H9 (cell line): ENCODE measurements at regions not wholly inside any gene's neighbourhood (a gene's known extent, or its start where the extent isn't known, plus 50 kb on each side); places are given as distances from the start of the nearest gene placed in this dataset.

ENCODE experiments used
- DNase-seq: peaks from one replicate; pipeline ENCODE4 v3.0.0-alpha.2; 2017
- H2AFZ ChIP-seq: one replicate; pipeline ENCODE4 v1.6.1; 2013; ENCODE audit warnings: mild to moderate bottlenecking, low read length, control low read depth, moderate library complexity
- H2AK5ac ChIP-seq: 2 replicates; pipeline ENCODE4 v1.6.1; 2013; ENCODE audit warnings: low read length, control low read depth, mixed read lengths; ENCODE audit not compliant: insufficient read length
- H2BK120ac ChIP-seq: one replicate; pipeline ENCODE4 v1.6.1; 2013; ENCODE audit warnings: low read depth, mild to moderate bottlenecking, low read length, control low read depth, inconsistent platforms; ENCODE audit not compliant: poor library complexity, severe bottlenecking
- H2BK12ac ChIP-seq: 2 replicates; pipeline ENCODE4 v1.6.1; 2013; ENCODE audit warnings: low read length, control low read depth, mixed read lengths, low read depth; ENCODE audit not compliant: insufficient read length
- H2BK15ac ChIP-seq: 2 replicates; pipeline ENCODE4 v1.6.1; 2013; ENCODE audit warnings: low read depth, low read length, control low read depth
- H2BK20ac ChIP-seq: one replicate; pipeline ENCODE4 v1.6.1; 2013; ENCODE audit warnings: low read depth, mild to moderate bottlenecking, low read length, control low read depth, inconsistent platforms; ENCODE audit not compliant: poor library complexity, severe bottlenecking
- H2BK5ac ChIP-seq: 2 replicates; pipeline ENCODE4 v1.6.1; 2013; ENCODE audit warnings: low read length, control low read depth, mixed read lengths; ENCODE audit not compliant: insufficient read length
- H3K14ac ChIP-seq: 2 replicates; pipeline ENCODE4 v1.6.1; 2013; ENCODE audit warnings: low read length, control low read depth; ENCODE audit not compliant: insufficient read depth
- H3K18ac ChIP-seq: 2 replicates; pipeline ENCODE4 v1.6.1; 2013; ENCODE audit warnings: low read depth, mild to moderate bottlenecking, mixed read lengths, low read length, control low read depth; ENCODE audit not compliant: insufficient read length
- H3K23ac ChIP-seq: 2 replicates; pipeline ENCODE4 v1.6.1; 2013; ENCODE audit warnings: low read length, control low read depth, mixed read lengths, low read depth; ENCODE audit not compliant: insufficient read length
- H3K23me2 ChIP-seq: 2 replicates; pipeline ENCODE4 v1.6.1; 2013; ENCODE audit warnings: low read depth, mild to moderate bottlenecking, mixed read lengths, low read length, control low read depth; ENCODE audit not compliant: insufficient read length, poor library complexity, severe bottlenecking
- H3K27ac ChIP-seq: 2 replicates; pipeline ENCODE4 v1.5.1; 2013; ENCODE audit warnings: low read length, control low read depth, mixed read lengths, low read depth; ENCODE audit not compliant: insufficient read length
- H3K27me3 ChIP-seq: 2 replicates; pipeline ENCODE4 v1.6.1; 2013; ENCODE audit warnings: low read length, control low read depth, inconsistent platforms; ENCODE audit not compliant: insufficient read depth
- H3K4ac ChIP-seq: 2 replicates; pipeline ENCODE4 v1.6.1; 2013; ENCODE audit warnings: low read depth, mild to moderate bottlenecking, control low read depth, inconsistent platforms, low read length, moderate library complexity
- H3K4me1 ChIP-seq: 2 replicates; pipeline ENCODE4 v1.6.1; 2013; ENCODE audit warnings: low read length, control low read depth, inconsistent platforms; ENCODE audit not compliant: insufficient read depth
- H3K4me2 ChIP-seq: 2 replicates; pipeline ENCODE4 v1.6.1; 2013; ENCODE audit warnings: low read length, control low read depth, mixed read lengths; ENCODE audit not compliant: insufficient read length, insufficient read depth
- H3K56ac ChIP-seq: 2 replicates; pipeline ENCODE4 v1.6.1; 2013; ENCODE audit warnings: low read depth, mild to moderate bottlenecking, mixed read lengths, low read length, control low read depth; ENCODE audit not compliant: insufficient read length
- H3K79me1 ChIP-seq: 2 replicates; pipeline ENCODE4 v1.6.1; 2013; ENCODE audit warnings: low read depth, mild to moderate bottlenecking, moderate library complexity, low read length, control low read depth, inconsistent platforms; ENCODE audit not compliant: insufficient read depth, poor library complexity, severe bottlenecking
- H3K79me2 ChIP-seq: 2 replicates; pipeline ENCODE4 v1.6.1; 2013; ENCODE audit warnings: low read length, control low read depth, inconsistent platforms; ENCODE audit not compliant: insufficient read depth
- H3K9ac ChIP-seq: 2 replicates; pipeline ENCODE4 v1.6.1; 2013; ENCODE audit warnings: low read length, control low read depth, mixed read lengths; ENCODE audit not compliant: insufficient read length; ENCODE audit errors: extremely low read depth
- H3K9me3 ChIP-seq: one replicate; pipeline ENCODE4 v1.6.1; 2013; ENCODE audit warnings: low read depth, low read length, inconsistent platforms; ENCODE audit not compliant: control insufficient read depth
- H3T11ph ChIP-seq: one replicate; pipeline ENCODE4 v1.6.1; 2013; ENCODE audit warnings: mild to moderate bottlenecking, low read length, control low read depth, inconsistent platforms
- H4K20me1 ChIP-seq: one replicate; pipeline ENCODE4 v1.6.1; 2013; ENCODE audit not compliant: control insufficient read depth, insufficient read length, insufficient read depth
- H4K5ac ChIP-seq: 2 replicates; pipeline ENCODE4 v1.6.1; 2013; ENCODE audit warnings: low read depth, mild to moderate bottlenecking, mixed read lengths, low read length, control low read depth; ENCODE audit not compliant: insufficient read length
- H4K8ac ChIP-seq: replicated peaks from 2 replicates; pipeline ENCODE4 v1.6.1; 2013; ENCODE audit warnings: low read length, control low read depth, mixed read lengths, low read depth; ENCODE audit not compliant: insufficient read length
- H4K91ac ChIP-seq: 2 replicates; pipeline ENCODE4 v1.6.1; 2013; ENCODE audit warnings: low read depth, mild to moderate bottlenecking, moderate library complexity, mixed read lengths, low read length, control low read depth; ENCODE audit not compliant: insufficient read length
- H3K27ac Mint-ChIP-seq, 3 experiments: 2 replicates in 2 of 3; 3 replicates in 1 of 3; pipeline ENCODE4 v1.8.0; 2020 to 2021; ENCODE audit warnings: mixed read lengths in 3 of 3, mild to moderate bottlenecking in 1 of 3, moderate library complexity in 1 of 3
- H3K27me3 Mint-ChIP-seq: 2 replicates; pipeline ENCODE4 v1.8.0; 2021; ENCODE audit warnings: low read depth, mild to moderate bottlenecking, moderate library complexity, mixed read lengths
- H3K36me3 Mint-ChIP-seq, 3 experiments: 2 replicates in 2 of 3; 3 replicates in 1 of 3; pipeline ENCODE4 v1.8.0; 2020 to 2021; ENCODE audit warnings: low read depth in 3 of 3, mixed read lengths in 3 of 3; ENCODE audit not compliant: insufficient read depth in 1 of 3
- H3K4me1 Mint-ChIP-seq, 2 experiments: 2 replicates each; pipeline ENCODE4 v1.8.0; 2020; ENCODE audit warnings: mixed read lengths in 2 of 2
- H3K4me3 Mint-ChIP-seq, 2 experiments: 2 replicates in 1 of 2; 3 replicates in 1 of 2; pipeline ENCODE4 v1.8.0; 2020 to 2021; ENCODE audit warnings: mild to moderate bottlenecking in 2 of 2, mixed read lengths in 2 of 2, moderate library complexity in 1 of 2
- H3K9me3 Mint-ChIP-seq, 2 experiments: 2 replicates in 1 of 2; 3 replicates in 1 of 2; pipeline ENCODE4 v1.8.0; 2020; ENCODE audit warnings: mild to moderate bottlenecking in 2 of 2, mixed read lengths in 2 of 2, moderate library complexity in 1 of 2
- WGBS: extraction: QIAGEN DNeasy Blood & Tissue Kit; methylation state at CpG from one replicate; pipeline ENCODE4 v1.1.7; 2013; ENCODE audit warnings: missing lambda C conversion rate, low lambda C conversion rate, mixed read lengths; ENCODE audit not compliant: insufficient read length; ENCODE audit errors: extremely low coverage; 5-methylcytosine and 5-hydroxymethylcytosine counted together
- TF ChIP-seq, protein P1 (sequence below): fragments of 200-600 bp; sonication (generic); conservative IDR thresholded peaks from 3 replicates; pipeline ENCODE4 v1.8.0; 2021; ENCODE audit warnings: antibody characterized with exemption, mild to moderate bottlenecking

DNA sequence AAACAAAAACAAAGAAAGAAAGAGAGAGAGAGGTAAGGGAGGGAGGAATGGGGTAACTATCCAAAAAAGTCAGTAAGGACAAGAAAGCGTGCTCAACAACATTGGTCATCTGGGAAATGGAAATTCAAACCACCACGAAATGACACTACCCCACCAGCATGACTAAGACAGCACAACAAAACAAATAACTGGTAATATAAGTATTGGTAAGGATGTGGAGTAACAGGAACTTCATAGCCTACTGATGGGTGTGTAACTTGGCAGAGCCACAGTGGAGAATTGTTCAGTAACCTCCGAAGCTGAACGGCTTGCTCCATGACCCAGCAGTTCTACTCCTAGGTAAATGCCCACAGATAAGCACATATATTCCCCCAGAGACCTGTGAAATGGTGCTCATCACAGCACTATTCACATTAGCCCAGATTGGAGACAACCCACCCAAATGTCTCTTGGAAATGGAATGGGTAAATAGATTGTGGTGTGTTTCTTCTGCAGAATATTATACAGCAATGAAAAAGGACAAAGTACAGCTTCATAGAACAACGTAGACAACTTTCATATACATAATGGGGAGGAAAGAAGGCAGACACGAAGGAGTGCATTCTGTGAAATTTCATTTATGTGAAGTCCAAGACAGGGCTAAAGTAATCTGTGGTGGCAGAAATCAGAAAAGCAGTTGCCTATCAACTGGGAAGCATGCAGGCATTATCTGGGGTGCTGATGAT lies 95.5 kb upstream of the ATP6AP2 start:
- no peak overlapping the region for H3T11ph ChIP-seq
- no peak overlapping the region for H2AFZ ChIP-seq
- H3K36me3 Mint-ChIP-seq = peaks cover 0 to 8% (median 6%) of the 10 kb centered on the region in 3 experiments; a peak in 5 of 7 replicates
- H2BK5ac ChIP-seq = no peak overlapping the region
- H2BK20ac ChIP-seq = no peak overlapping the region
- TF ChIP-seq, protein P1, sequence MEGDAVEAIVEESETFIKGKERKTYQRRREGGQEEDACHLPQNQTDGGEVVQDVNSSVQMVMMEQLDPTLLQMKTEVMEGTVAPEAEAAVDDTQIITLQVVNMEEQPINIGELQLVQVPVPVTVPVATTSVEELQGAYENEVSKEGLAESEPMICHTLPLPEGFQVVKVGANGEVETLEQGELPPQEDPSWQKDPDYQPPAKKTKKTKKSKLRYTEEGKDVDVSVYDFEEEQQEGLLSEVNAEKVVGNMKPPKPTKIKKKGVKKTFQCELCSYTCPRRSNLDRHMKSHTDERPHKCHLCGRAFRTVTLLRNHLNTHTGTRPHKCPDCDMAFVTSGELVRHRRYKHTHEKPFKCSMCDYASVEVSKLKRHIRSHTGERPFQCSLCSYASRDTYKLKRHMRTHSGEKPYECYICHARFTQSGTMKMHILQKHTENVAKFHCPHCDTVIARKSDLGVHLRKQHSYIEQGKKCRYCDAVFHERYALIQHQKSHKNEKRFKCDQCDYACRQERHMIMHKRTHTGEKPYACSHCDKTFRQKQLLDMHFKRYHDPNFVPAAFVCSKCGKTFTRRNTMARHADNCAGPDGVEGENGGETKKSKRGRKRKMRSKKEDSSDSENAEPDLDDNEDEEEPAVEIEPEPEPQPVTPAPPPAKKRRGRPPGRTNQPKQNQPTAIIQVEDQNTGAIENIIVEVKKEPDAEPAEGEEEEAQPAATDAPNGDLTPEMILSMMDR = no peak
- no peaks in the 10 kb centered on the region for H3K27me3 ChIP-seq
- peak overlapping the region in 1 of 2 experiments; percentile 18; a peak in 1 of 5 replicates for H3K4me3 Mint-ChIP-seq
- H3K79me2 ChIP-seq = no peaks in the 10 kb centered on the region
- no peaks in the 10 kb centered on the region for H3K79me1 ChIP-seq
- DNase-seq = no peak
- peak overlapping the region; percentile 5 for H3K4me2 ChIP-seq
- H3K27me3 Mint-ChIP-seq = peaks cover 6% of the 10 kb centered on the region
- H2BK12ac ChIP-seq = no peak overlapping the region
- peaks cover 9% of the 10 kb centered on the region; the same call in 1 of the 2 replicates for H3K4me1 ChIP-seq
- no peak overlapping the region for H3K18ac ChIP-seq
- no peak overlapping the region for H2BK15ac ChIP-seq
- peaks cover 13 to 19% of the 10 kb centered on the region in 2 experiments for H3K4me1 Mint-ChIP-seq
- H3K9me3 ChIP-seq = no peaks in the 10 kb centered on the region
- H4K91ac ChIP-seq = no peak overlapping the region
- peak overlapping the region in 2 of 3 experiments; percentile 88 to 94; a peak in 5 of 7 replicates for H3K27ac Mint-ChIP-seq
- no CpG with 5 or more reads among the region's 6 CpGs for WGBS
- H4K5ac ChIP-seq = no peak overlapping the region
- peak overlapping the region; percentile 76 for H2AK5ac ChIP-seq
- no peak overlapping the region for H2BK120ac ChIP-seq
- no peaks in the 10 kb centered on the region for H4K20me1 ChIP-seq
- H3K9ac ChIP-seq = no peak overlapping the region
- H3K14ac ChIP-seq = no peak overlapping the region
- H3K23ac ChIP-seq = no peak overlapping the region
- H3K56ac ChIP-seq = no peak overlapping the region
- H3K4ac ChIP-seq = no peak overlapping the region
- H3K9me3 Mint-ChIP-seq = peaks cover 72 to 83% of the 10 kb centered on the region in 2 experiments
- H3K23me2 ChIP-seq = no peaks in the 10 kb centered on the region
- H4K8ac ChIP-seq = no peak overlapping the region
- H3K27ac ChIP-seq = peak overlapping the region; percentile 22
